B cell (primary cell): ENCODE measurements at regions not wholly inside any gene's neighbourhood (a gene's known extent, or its start where the extent isn't known, plus 50 kb on each side); places are given as distances from the start of the nearest gene placed in this dataset.

Experiments used
- ATAC-seq: fragments of 200-7000 bp; cut with Tn5 transposase; one replicate; pipeline ENCODE4 v1.10.0; 2021; ENCODE audit warnings: low read depth, mild to moderate bottlenecking, moderate number of reproducible peaks, moderate library complexity
- CTCF ChIA-PET: fragments of 350-600 bp; sonication (Branson Sonifier 250); formaldehyde crosslinking; loops from one replicate; lab custom pipeline; 2021; ENCODE audit warnings: antibody characterized with exemption, inconsistent platforms; lab: Charles Lee
- POLR2A ChIA-PET: fragments of 350-600 bp; sonication (Branson Sonifier 250); formaldehyde crosslinking; loops from one replicate; lab custom pipeline; 2021; ENCODE audit warnings: antibody characterized with exemption; lab: Charles Lee
- DNase-seq: peaks from one replicate; pipeline ENCODE4 v3.0.0; 2013
- H2AFZ ChIP-seq: 2 replicates; pipeline ENCODE4 v1.6.1; 2012; ENCODE audit warnings: mild to moderate bottlenecking, low read depth, low read length; ENCODE audit not compliant: insufficient read depth, poor library complexity, severe bottlenecking
- H3K27ac ChIP-seq, 2 donors: 1 replicate in 1 of 2; 2 replicates in 1 of 2; pipeline ENCODE4 v1.5.1; 2012 to 2013; ENCODE audit warnings: low read length in 2 of 2, mild to moderate bottlenecking in 2 of 2, moderate library complexity in 1 of 2
- H3K27me3 ChIP-seq, 4 experiments: fragments of 200-600 bp in 1 of 4; sonication (generic) in 1 of 4; replicated peaks in 1 of 4; 1 replicate in 2 of 4; 2 replicates in 2 of 4; pipeline versions ENCODE4 v1.6.1 to v1.7.0; 2013 to 2016; ENCODE audit warnings: low read length in 3 of 4, mild to moderate bottlenecking in 2 of 4, mixed read lengths in 1 of 4, moderate library complexity in 1 of 4; ENCODE audit not compliant: insufficient read depth in 4 of 4, control insufficient read depth in 3 of 4; ENCODE audit errors: control extremely low read depth in 1 of 4
- H3K36me3 ChIP-seq, 2 experiments: replicated peaks in 1 of 2; 1 replicate in 1 of 2; 2 replicates in 1 of 2; pipeline versions ENCODE4 v1.6.1 to v1.7.1; 2013; ENCODE audit warnings: low read length in 1 of 2; ENCODE audit not compliant: insufficient read depth in 2 of 2, control insufficient read depth in 1 of 2; ENCODE audit errors: control extremely low read depth in 1 of 2, extremely low read depth in 1 of 2
- H3K4me1 ChIP-seq, 2 donors: fragments of 200-600 bp in 1 of 2; sonication (generic) in 1 of 2; 1 replicate in 1 of 2; 2 replicates in 1 of 2; pipeline versions ENCODE4 v1.5.1 to v1.6.1; 2013 to 2017; ENCODE audit warnings: low read length in 2 of 2; ENCODE audit not compliant: control insufficient read depth in 2 of 2, insufficient read depth in 2 of 2
- H3K4me2 ChIP-seq: replicated peaks from 2 replicates; pipeline ENCODE3; 2012; ENCODE audit warnings: mild to moderate bottlenecking, low read depth, low read length; ENCODE audit not compliant: poor library complexity, severe bottlenecking
- H3K4me3 ChIP-seq, 5 experiments: fragments of 200-600 bp in 1 of 5; sonication (generic) in 1 of 5; 1 replicate in 3 of 5; 2 replicates in 2 of 5; pipeline versions ENCODE4 v1.5.1 to v1.7.0; 2011 to 2016; ENCODE audit warnings: low read length in 4 of 5, mild to moderate bottlenecking in 4 of 5, low read depth in 2 of 5, control low read depth in 1 of 5, moderate library complexity in 1 of 5; ENCODE audit not compliant: insufficient read depth in 1 of 5; ENCODE audit errors: control extremely low read depth in 1 of 5, extremely low read depth in 1 of 5
- H3K79me2 ChIP-seq: fragments of 200-600 bp; sonication (generic); one replicate; pipeline ENCODE4 v1.6.0; 2016; ENCODE audit warnings: low read length; ENCODE audit not compliant: control insufficient read depth, insufficient read depth
- H3K9ac ChIP-seq: fragments of 200-600 bp; sonication (generic); 2 replicates; pipeline ENCODE4 v1.6.1; 2017; ENCODE audit warnings: mild to moderate bottlenecking, low read length, moderate library complexity
- H3K9me3 ChIP-seq, 3 donors: one replicate each; pipeline versions ENCODE4 v1.6.1 to v1.7.1; 2013; ENCODE audit warnings: low read length in 2 of 3; ENCODE audit not compliant: control insufficient read depth in 2 of 3, insufficient read depth in 1 of 3; ENCODE audit errors: control extremely low read depth in 1 of 3
- H4K20me1 ChIP-seq: 2 replicates; pipeline ENCODE4 v1.6.0; 2012; ENCODE audit warnings: mild to moderate bottlenecking, low read length; ENCODE audit not compliant: insufficient read depth, control insufficient read depth, poor library complexity, severe bottlenecking
- H3K27ac Mint-ChIP-seq: one replicate; pipeline ENCODE4 v1.8.0; 2021; ENCODE audit warnings: mixed read lengths
- H3K27me3 Mint-ChIP-seq: one replicate; pipeline ENCODE4 v1.8.0; 2021; ENCODE audit warnings: mixed read lengths
- H3K4me1 Mint-ChIP-seq: one replicate; pipeline ENCODE4 v1.8.0; 2021; ENCODE audit warnings: mixed read lengths
- H3K4me3 Mint-ChIP-seq: one replicate; pipeline ENCODE4 v1.8.0; 2021; ENCODE audit warnings: mixed read lengths
- H3K9me3 Mint-ChIP-seq: one replicate; pipeline ENCODE4 v1.8.0; 2022; ENCODE audit warnings: mixed read lengths; ENCODE audit not compliant: insufficient read depth
- CTCF ChIP-seq: fragments of 200-600 bp; IDR thresholded peaks from one replicate; pipeline ENCODE4 v1.8.0; 2022; ENCODE audit warnings: antibody characterized with exemption, mild to moderate bottlenecking
- EZH2 ChIP-seq: IDR thresholded peaks from 2 replicates; pipeline ENCODE4 v1.6.1; 2012; ENCODE audit warnings: borderline replicate concordance, low read depth, mild to moderate bottlenecking, moderate library complexity, low read length; ENCODE audit not compliant: insufficient read depth, poor library complexity, severe bottlenecking
- whole genome bisulfite sequencing: methylation state at CpG from one replicate; pipeline ENCODE4 v1.1.5; 2013; ENCODE audit warnings: missing lambda C conversion rate; ENCODE audit not compliant: insufficient coverage; 5-methylcytosine and 5-hydroxymethylcytosine counted together
- intact Hi-C: fragments of 100-400 bp; cut with micrococcal nuclease; formaldehyde crosslinking; loops from one replicate; pipeline ENCODE4 v1.10.0; 2022

- Histone ChIP-seq H4K20me1 (no peaks in the 10 kb centered on the region), H3K4me3 (no peak overlapping the region), H3K79me2 (no peaks in the 10 kb centered on the region), H3K9ac (no peak overlapping the region), H2AFZ (no peak overlapping the region), H3K4me1 (no peaks in the 10 kb centered on the region), H3K4me2 (no peak overlapping the region), H3K27ac (no peak overlapping the region), H3K27me3 (no peaks in the 10 kb centered on the region), H3K9me3 (peaks cover 0 to 6% (median 6%) of the 10 kb centered on the region in 3 donors), H3K36me3 (no peaks in the 10 kb centered on the region)
- ChIA-PET CTCF (no interaction called here), POLR2A (no interaction called here)
- no peak for TF ChIP-seq CTCF
- TF ChIP-seq EZH2: no peak
- Mint-ChIP-seq H3K27me3 (no peaks in the 10 kb centered on the region), H3K9me3 (peaks cover 2% of the 10 kb centered on the region), H3K4me3 (no peak overlapping the region), H3K4me1 (no peaks in the 10 kb centered on the region), H3K27ac (no peak overlapping the region)
- 74% methylated on average over 7 of the region's 7 CpGs for WGBS
- DNase-seq (no peak), ATAC-seq (no peak)
- intact Hi-C loops: no loop called here
These were observed 287.3 kb downstream of the BCL11B start for GRCh38 chr14:98984719-98985041.

- Histone ChIP-seq H3K4me1 (no peaks in the 10 kb centered on the region), H2AFZ (no peak overlapping the region), H3K4me3 (no peak overlapping the region), H3K27me3 (no peaks in the 10 kb centered on the region), H4K20me1 (no peaks in the 10 kb centered on the region), H3K9me3 (peaks cover 0 to 3% (median 0%) of the 10 kb centered on the region in 3 donors), H3K9ac (no peak overlapping the region), H3K79me2 (no peaks in the 10 kb centered on the region), H3K27ac (no peak overlapping the region), H3K4me2 (no peak overlapping the region), H3K36me3 (no peaks in the 10 kb centered on the region)
- CTCF ChIA-PET: no interaction called here
- no peak for DNase-seq
- Mint-ChIP-seq H3K27me3 (no peaks in the 10 kb centered on the region), H3K9me3 (peaks cover 7% of the 10 kb centered on the region), H3K27ac (no peak overlapping the region), H3K4me3 (no peak overlapping the region), H3K4me1 (no peaks in the 10 kb centered on the region)
- 80% methylated on average over 1 of the region's 1 CpG for WGBS
- intact Hi-C loops: no loop called here
- POLR2A ChIA-PET: no interaction called here
- no peak for TF ChIP-seq CTCF
- no peak for TF ChIP-seq EZH2
- no peak for ATAC-seq
These were observed 278.2 kb downstream of the BCL11B start for GRCh38 chr14:98993818-98994217.
